Endodermal cell (in vitro differentiated cells): ENCODE measurements at regions not wholly inside any gene's neighbourhood (a gene's known extent, or its start where the extent isn't known, plus 50 kb on each side); places are given as distances from the start of the nearest gene placed in this dataset.
"Not testable (repeated sequence)": the region's sequence is repeated elsewhere in the genome, so short reads cannot be mapped to it uniquely, and the experiment has no call there.

Experiments
- DNase-seq: peaks from one replicate; pipeline ENCODE4 v3.0.0-alpha.2; 2017
- H3K27ac ChIP-seq: 2 replicates; pipeline ENCODE4 v1.5.1; 2013; ENCODE audit warnings: mild to moderate bottlenecking, low read depth, low read length, moderate library complexity
- H3K27me3 ChIP-seq: 2 replicates; pipeline ENCODE4 v1.6.1; 2013; ENCODE audit warnings: mild to moderate bottlenecking, low read length, moderate library complexity; ENCODE audit not compliant: insufficient read depth, control insufficient read depth, poor library complexity, severe bottlenecking
- H3K36me3 ChIP-seq: 2 replicates; pipeline ENCODE4 v1.7.0; 2013; ENCODE audit warnings: mild to moderate bottlenecking, low read length, moderate library complexity; ENCODE audit not compliant: control insufficient read depth, insufficient read depth
- H3K4me1 ChIP-seq: one replicate; pipeline ENCODE4 v1.7.0; 2013; ENCODE audit warnings: low read length; ENCODE audit not compliant: control insufficient read depth, insufficient read depth
- H3K4me3 ChIP-seq: 2 replicates; pipeline ENCODE4 v1.5.1; 2013; ENCODE audit warnings: mild to moderate bottlenecking, low read length, moderate library complexity
- H3K9ac ChIP-seq: 2 replicates; pipeline ENCODE4 v1.6.1; 2013; ENCODE audit warnings: mild to moderate bottlenecking, low read length, moderate library complexity; ENCODE audit not compliant: poor library complexity, severe bottlenecking; ENCODE audit errors: extremely low read depth
- H3K9me3 ChIP-seq: 2 replicates; pipeline ENCODE4 v1.6.1; 2013; ENCODE audit warnings: mild to moderate bottlenecking, low read length, moderate library complexity; ENCODE audit not compliant: control insufficient read depth
- H3K27ac Mint-ChIP-seq: 2 replicates; pipeline ENCODE4 v1.8.0; 2020; ENCODE audit warnings: mixed read lengths
- H3K27me3 Mint-ChIP-seq: 2 replicates; pipeline ENCODE4 v1.8.0; 2021; ENCODE audit warnings: mild to moderate bottlenecking, mixed read lengths; ENCODE audit not compliant: insufficient read depth
- H3K36me3 Mint-ChIP-seq: 2 replicates; pipeline ENCODE4 v1.8.0; 2020; ENCODE audit warnings: low read depth, mixed read lengths
- H3K4me1 Mint-ChIP-seq: 2 replicates; pipeline ENCODE4 v1.8.0; 2020; ENCODE audit warnings: mixed read lengths
- H3K4me3 Mint-ChIP-seq: 2 replicates; pipeline ENCODE4 v1.8.0; 2020; ENCODE audit warnings: mild to moderate bottlenecking, moderate library complexity, mixed read lengths
- H3K9me3 Mint-ChIP-seq: 2 replicates; pipeline ENCODE4 v1.8.0; 2020; ENCODE audit warnings: mild to moderate bottlenecking, mixed read lengths
- CTCF ChIP-seq: fragments of 200-600 bp; sonication (generic); conservative IDR thresholded peaks from 2 replicates; pipeline ENCODE4 v1.5.0; 2021; ENCODE audit warnings: antibody characterized with exemption, mild to moderate bottlenecking
- WGBS, 2 experiments: methylation state at CpG; one replicate each; pipeline versions ENCODE4 v1.1.5 to v1.1.7; 2013; ENCODE audit warnings: missing lambda C conversion rate in 2 of 2, mixed read lengths in 1 of 2; ENCODE audit not compliant: insufficient coverage in 1 of 2, insufficient read length in 1 of 2; 5-methylcytosine and 5-hydroxymethylcytosine counted together

- H3K27me3 ChIP-seq, result no peaks in the 10 kb centered on the region
- Mint-ChIP-seq H3K4me3 (no peak overlapping the region), H3K36me3 (peaks cover 12% of the 10 kb centered on the region), H3K4me1 (peaks cover 3% of the 10 kb centered on the region), H3K27me3 (no peaks in the 10 kb centered on the region), H3K9me3 (no peaks in the 10 kb centered on the region), H3K27ac (no peak overlapping the region)
- H3K4me1 ChIP-seq, result no peaks in the 10 kb centered on the region
- no peak for TF ChIP-seq CTCF
- H3K4me3 ChIP-seq, result no peak overlapping the region
- no peak for DNase-seq
- 94% methylated on average over 1 of the region's 1 CpG; no CpG with 5 or more reads in 1 of the 2 experiments for WGBS, 2 experiments
- H3K36me3 ChIP-seq, result peaks cover 12% of the 10 kb centered on the region
- no peak overlapping the region for H3K9ac ChIP-seq
- no peak overlapping the region for H3K27ac ChIP-seq
- no peaks in the 10 kb centered on the region for H3K9me3 ChIP-seq
Measured at GRCh38 chr5:98368141-98368540, 405.3 kb upstream of the RGMB start.

- H3K27me3 ChIP-seq, result no peaks in the 10 kb centered on the region
- H3K36me3 ChIP-seq, result peaks cover 12% of the 10 kb centered on the region
- H3K9me3 Mint-ChIP-seq, result no peaks in the 10 kb centered on the region
- H3K4me3 ChIP-seq, result no peak overlapping the region
- no peak overlapping the region for H3K27ac Mint-ChIP-seq
- no peak for TF ChIP-seq CTCF
- H3K27ac ChIP-seq, result no peak overlapping the region
- H3K36me3 Mint-ChIP-seq, result peaks cover 12% of the 10 kb centered on the region
- no peaks in the 10 kb centered on the region for H3K27me3 Mint-ChIP-seq
- no peak for DNase-seq
- H3K4me3 Mint-ChIP-seq, result no peak overlapping the region
- H3K4me1 ChIP-seq, result no peaks in the 10 kb centered on the region
- H3K4me1 Mint-ChIP-seq, result no peaks in the 10 kb centered on the region
- no peak overlapping the region for H3K9ac ChIP-seq
- no peaks in the 10 kb centered on the region for H3K9me3 ChIP-seq
Measured at GRCh38 chr5:98372351-98372750, 401.1 kb upstream of the RGMB start.

- no peak for TF ChIP-seq CTCF
- Histone ChIP-seq H3K36me3 (peaks cover 19% of the 10 kb centered on the region), H3K4me3 (no peak overlapping the region), H3K27ac (no peak overlapping the region), H3K4me1 (peaks cover 9% of the 10 kb centered on the region), H3K9ac (no peak overlapping the region), H3K9me3 (peaks cover 5% of the 10 kb centered on the region), H3K27me3 (no peaks in the 10 kb centered on the region)
- no peak overlapping the region for H3K27ac Mint-ChIP-seq
- 96% methylated on average over 16 to 31 of the region's 31 CpGs for WGBS, 2 experiments
- no peak overlapping the region for H3K4me3 Mint-ChIP-seq
- H3K9me3 Mint-ChIP-seq, result peaks cover 13% of the 10 kb centered on the region
- no peak for DNase-seq
- peaks cover 31% of the 10 kb centered on the region for H3K4me1 Mint-ChIP-seq
- H3K36me3 Mint-ChIP-seq, result peaks cover 36% of the 10 kb centered on the region
- H3K27me3 Mint-ChIP-seq, result peaks cover 2% of the 10 kb centered on the region
Measured at GRCh38 chr5:98391921-98392625, 381.4 kb upstream of the RGMB start.

GRCh38 chr5:98393205-98393604, 380.3 kb upstream of the RGMB start:
- not testable (repeated sequence) for H3K4me3 Mint-ChIP-seq, DNase-seq, H3K27ac ChIP-seq, H3K27me3 ChIP-seq, H3K9ac ChIP-seq, H3K9me3 ChIP-seq, H3K27ac Mint-ChIP-seq, H3K27me3 Mint-ChIP-seq, H3K4me1 ChIP-seq, H3K4me3 ChIP-seq
- Mint-ChIP-seq H3K4me1 (peaks cover 29% of the 10 kb centered on the region), H3K9me3 (peaks cover 13% of the 10 kb centered on the region), H3K36me3 (peaks cover 34% of the 10 kb centered on the region)
- WGBS, 2 experiments, result 95 to 100% methylated on average over 1 to 8 of the region's 8 CpGs
- H3K36me3 ChIP-seq, result peaks cover 30% of the 10 kb centered on the region
